UCSD-AML1 (cell line): ENCODE measurements at regions not wholly inside any gene's neighbourhood (a gene's known extent, or its start where the extent isn't known, plus 50 kb on each side); places are given as distances from the start of the nearest gene placed in this dataset.

Experiments used
- DNase-seq: peaks from one replicate; lab custom pipeline; 2025; ENCODE audit not compliant: unreplicated experiment; lab: John Stamatoyannopoulos, UW

- no peak for DNase-seq
These were observed 50.4 kb upstream of the APCDD1L start for GRCh38 chr20:58565461-58566175.
